BLaER1 (cell line): ENCODE measurements at regions not wholly inside any gene's neighbourhood (a gene's known extent, or its start where the extent isn't known, plus 50 kb on each side); places are given as distances from the start of the nearest gene placed in this dataset.

Source experiments
- H3K27ac ChIP-seq: shearing (Covaris generic); formaldehyde crosslinking; 2 replicates; pipeline ENCODE4 v1.8.1; 2022
- H3K27me3 ChIP-seq: shearing (Covaris generic); formaldehyde crosslinking; 2 replicates; pipeline ENCODE4 v1.8.1; 2022
- H3K36me3 ChIP-seq: shearing (Covaris generic); formaldehyde crosslinking; 2 replicates; pipeline ENCODE4 v1.8.1; 2022
- H3K4me1 ChIP-seq: shearing (Covaris generic); formaldehyde crosslinking; 2 replicates; pipeline ENCODE4 v1.8.1; 2022
- H3K4me2 ChIP-seq: shearing (Covaris generic); formaldehyde crosslinking; 2 replicates; pipeline ENCODE4 v1.8.1; 2022
- H3K4me3 ChIP-seq: shearing (Covaris generic); formaldehyde crosslinking; 2 replicates; pipeline ENCODE4 v1.8.1; 2022
- H3K9ac ChIP-seq: shearing (Covaris generic); formaldehyde crosslinking; 2 replicates; pipeline ENCODE4 v1.8.1; 2022
- H3K9me3 ChIP-seq: shearing (Covaris generic); formaldehyde crosslinking; 2 replicates; pipeline ENCODE4 v1.8.1; 2022
- H4K20me1 ChIP-seq: shearing (Covaris generic); formaldehyde crosslinking; 2 replicates; pipeline ENCODE4 v1.8.1; 2022
- Cebpa-rat ChIP-seq: shearing (Covaris generic); IDR thresholded peaks from 2 replicates; pipeline ENCODE4 v1.8.1; 2022

DNA sequence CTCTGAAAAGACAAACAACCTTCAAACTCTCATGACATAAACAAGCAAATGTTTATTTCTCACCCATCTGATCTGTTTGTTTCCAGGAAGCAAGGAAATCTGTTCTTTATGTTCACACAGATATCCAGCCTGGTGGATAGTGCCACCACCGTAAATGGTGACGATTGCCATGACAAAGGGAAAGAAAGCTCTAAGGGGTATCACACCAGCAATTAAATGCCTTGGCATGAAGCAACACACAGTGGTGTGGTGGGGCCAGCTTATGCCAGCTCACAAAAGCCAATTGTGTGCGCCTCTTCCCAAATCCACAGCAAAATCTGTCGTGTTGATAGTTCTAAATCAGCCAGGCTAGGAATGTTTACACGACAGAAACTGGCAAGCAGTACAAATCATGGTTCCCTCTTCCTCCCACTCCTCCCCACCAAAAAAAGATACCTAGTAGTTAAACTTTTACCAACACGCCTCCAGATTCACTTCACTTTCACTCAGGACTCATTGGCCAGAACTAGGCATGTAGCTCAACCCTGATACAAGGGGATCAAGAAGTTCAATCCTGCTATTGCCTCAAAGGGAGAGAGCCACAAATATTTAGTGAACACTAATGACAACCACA is 189.2 kb upstream of the SLCO3A1 start:
- Histone ChIP-seq H3K27ac (no peak overlapping the region), H3K4me3 (no peak overlapping the region), H4K20me1 (no peaks in the 10 kb centered on the region), H3K9me3 (no peaks in the 10 kb centered on the region), H3K36me3 (no peaks in the 10 kb centered on the region), H3K27me3 (no peaks in the 10 kb centered on the region), H3K4me2 (no peak overlapping the region), H3K4me1 (no peaks in the 10 kb centered on the region), H3K9ac (no peak overlapping the region)
- no peak for TF ChIP-seq Cebpa-rat

DNA sequence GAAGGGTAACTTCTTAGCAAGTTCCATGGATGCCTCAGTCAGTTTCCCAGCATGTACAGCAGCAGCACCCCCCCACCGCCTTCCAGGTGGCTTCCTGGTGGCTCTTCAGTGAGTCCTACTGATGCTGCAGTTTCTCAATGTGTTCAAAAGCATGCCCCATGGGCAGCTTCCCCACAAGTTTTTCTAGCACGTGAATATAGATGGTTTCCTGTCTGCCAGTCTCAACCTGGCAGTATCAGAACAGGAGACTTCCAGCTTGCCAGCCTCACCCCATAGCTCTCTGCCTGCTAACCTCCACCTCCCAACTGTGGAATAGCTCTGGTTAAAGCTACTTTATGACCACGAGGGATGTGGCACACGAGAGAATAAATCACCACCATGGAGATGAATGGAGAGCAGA is 188.3 kb upstream of the SLCO3A1 start:
- no peaks in the 10 kb centered on the region for H4K20me1 ChIP-seq
- no peak overlapping the region for H3K4me3 ChIP-seq
- H3K27me3 ChIP-seq, result no peaks in the 10 kb centered on the region
- H3K9ac ChIP-seq, result no peak overlapping the region
- no peaks in the 10 kb centered on the region for H3K4me1 ChIP-seq
- H3K27ac ChIP-seq, result no peak overlapping the region
- no peaks in the 10 kb centered on the region for H3K36me3 ChIP-seq
- H3K9me3 ChIP-seq, result no peaks in the 10 kb centered on the region
- H3K4me2 ChIP-seq, result no peak overlapping the region
- no peak for TF ChIP-seq Cebpa-rat

- Histone ChIP-seq H3K27ac (no peak overlapping the region), H3K36me3 (no peaks in the 10 kb centered on the region), H3K4me3 (no peak overlapping the region), H3K27me3 (no peaks in the 10 kb centered on the region), H3K9ac (no peak overlapping the region), H4K20me1 (no peaks in the 10 kb centered on the region), H3K4me2 (no peak overlapping the region), H3K9me3 (no peaks in the 10 kb centered on the region), H3K4me1 (no peaks in the 10 kb centered on the region)
- TF ChIP-seq Cebpa-rat, result no peak
Measured at GRCh38 chr15:91668370-91668769, 185.1 kb upstream of the SLCO3A1 start.

- peaks cover 14% of the 10 kb centered on the region for H3K9me3 ChIP-seq
- H3K4me2 ChIP-seq, result no peak overlapping the region
- H3K4me3 ChIP-seq, result no peak overlapping the region
- H3K27me3 ChIP-seq, result no peaks in the 10 kb centered on the region
- no peak for TF ChIP-seq Cebpa-rat
- H4K20me1 ChIP-seq, result no peaks in the 10 kb centered on the region
- no peaks in the 10 kb centered on the region for H3K36me3 ChIP-seq
- no peak overlapping the region for H3K9ac ChIP-seq
- H3K27ac ChIP-seq, result no peak overlapping the region
- H3K4me1 ChIP-seq, result no peaks in the 10 kb centered on the region
Measured at GRCh38 chr15:91670108-91670507, 183.4 kb upstream of the SLCO3A1 start.

DNA sequence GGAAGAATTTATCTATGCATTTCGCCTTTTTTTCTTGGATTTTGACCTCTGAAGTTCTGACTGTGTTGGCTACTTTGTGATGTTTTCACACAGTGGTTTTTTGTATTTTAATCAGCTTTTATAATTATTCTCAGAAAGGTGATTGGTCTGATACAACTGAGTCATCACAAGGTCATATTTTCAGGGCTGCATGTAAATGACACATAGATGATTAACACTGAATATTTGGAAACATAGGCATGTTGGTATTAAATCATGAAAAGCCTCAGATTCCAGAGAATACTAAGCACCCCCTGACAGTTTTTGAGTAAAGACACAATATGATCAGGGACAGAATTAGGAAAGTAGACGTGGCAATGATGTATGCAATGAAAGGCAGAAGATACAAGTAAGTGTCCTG is 175.5 kb upstream of the SLCO3A1 start:
- Histone ChIP-seq H3K9me3 (peaks cover 17% of the 10 kb centered on the region), H3K27me3 (no peaks in the 10 kb centered on the region; the same call in 1 of the 2 replicates), H3K27ac (no peak overlapping the region), H3K9ac (no peak overlapping the region), H3K4me1 (no peaks in the 10 kb centered on the region), H3K4me2 (no peak overlapping the region), H4K20me1 (no peaks in the 10 kb centered on the region), H3K4me3 (no peak overlapping the region), H3K36me3 (no peaks in the 10 kb centered on the region)
- no peak for TF ChIP-seq Cebpa-rat

DNA sequence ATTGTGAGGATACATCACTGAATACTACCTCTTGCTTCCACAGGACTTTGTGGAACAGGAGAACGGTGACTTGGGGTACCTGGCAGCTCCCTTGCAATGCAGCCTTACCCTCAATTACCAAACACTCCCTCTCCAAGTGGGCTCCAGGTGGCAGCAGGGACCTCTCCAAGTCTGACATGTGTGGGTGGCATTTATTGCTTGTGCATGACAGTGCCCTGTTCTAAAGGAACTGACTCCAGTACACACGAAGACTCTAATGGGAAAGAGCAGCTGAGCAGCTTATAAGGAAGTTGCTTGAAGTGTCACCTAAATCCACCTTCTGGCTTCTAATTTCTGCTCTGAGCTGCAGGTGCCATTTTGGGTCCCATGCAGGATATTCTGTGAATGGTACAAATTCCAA is 174.1 kb upstream of the SLCO3A1 start:
- Histone ChIP-seq H4K20me1 (no peaks in the 10 kb centered on the region), H3K36me3 (no peaks in the 10 kb centered on the region), H3K4me3 (no peak overlapping the region), H3K4me1 (no peaks in the 10 kb centered on the region), H3K4me2 (no peak overlapping the region), H3K27ac (no peak overlapping the region), H3K9me3 (peaks cover 10% of the 10 kb centered on the region), H3K9ac (no peak overlapping the region), H3K27me3 (no peaks in the 10 kb centered on the region; the same call in 1 of the 2 replicates)
- no peak for TF ChIP-seq Cebpa-rat

DNA sequence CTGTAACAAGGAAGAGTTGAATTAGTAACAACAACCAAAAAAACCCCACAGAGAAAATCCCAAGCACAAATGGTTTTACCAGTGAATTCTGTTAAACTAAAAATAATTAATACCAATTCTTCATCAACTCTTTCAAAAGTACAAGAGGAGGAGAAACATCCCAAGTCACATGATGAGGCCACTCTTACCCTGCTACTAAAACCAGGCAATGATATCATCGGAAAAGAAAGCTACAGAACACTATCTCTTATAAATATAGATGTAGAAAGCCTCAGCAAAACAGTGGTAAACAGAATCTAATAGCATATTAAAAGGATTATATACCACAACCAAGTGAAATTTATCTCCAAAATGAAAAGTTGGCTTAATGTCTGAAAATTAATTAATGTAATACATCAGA is 168.1 kb upstream of the SLCO3A1 start:
- Histone ChIP-seq H3K4me3 (no peak overlapping the region), H3K4me2 (no peak overlapping the region), H3K27me3 (no peaks in the 10 kb centered on the region), H3K27ac (no peak overlapping the region), H3K36me3 (no peaks in the 10 kb centered on the region), H4K20me1 (no peaks in the 10 kb centered on the region), H3K4me1 (no peaks in the 10 kb centered on the region), H3K9ac (no peak overlapping the region), H3K9me3 (no peaks in the 10 kb centered on the region)
- no peak for TF ChIP-seq Cebpa-rat

DNA sequence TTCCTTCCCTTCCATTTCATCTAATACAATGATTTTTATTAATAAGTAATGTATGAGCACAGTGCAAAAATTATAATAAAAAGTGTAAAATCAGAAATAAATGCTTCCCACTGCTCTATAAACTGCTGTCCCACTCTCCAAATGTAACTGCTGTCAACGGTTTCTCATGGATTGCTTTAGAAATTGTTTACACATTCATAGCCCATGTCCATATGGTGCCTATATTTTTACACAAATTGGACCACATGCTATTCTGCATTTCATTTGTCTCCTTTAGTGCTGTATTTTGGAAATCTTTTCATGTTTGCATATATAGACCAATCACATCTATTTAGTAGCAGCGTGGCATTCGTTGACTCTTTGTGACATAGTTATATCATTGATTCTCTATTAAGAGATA is 164.7 kb upstream of the SLCO3A1 start:
- Histone ChIP-seq H4K20me1 (no peaks in the 10 kb centered on the region), H3K27me3 (no peaks in the 10 kb centered on the region), H3K4me1 (no peaks in the 10 kb centered on the region), H3K27ac (no peak overlapping the region), H3K9ac (no peak overlapping the region), H3K4me3 (no peak overlapping the region), H3K36me3 (no peaks in the 10 kb centered on the region), H3K9me3 (no peaks in the 10 kb centered on the region), H3K4me2 (no peak overlapping the region)
- no peak for TF ChIP-seq Cebpa-rat

DNA sequence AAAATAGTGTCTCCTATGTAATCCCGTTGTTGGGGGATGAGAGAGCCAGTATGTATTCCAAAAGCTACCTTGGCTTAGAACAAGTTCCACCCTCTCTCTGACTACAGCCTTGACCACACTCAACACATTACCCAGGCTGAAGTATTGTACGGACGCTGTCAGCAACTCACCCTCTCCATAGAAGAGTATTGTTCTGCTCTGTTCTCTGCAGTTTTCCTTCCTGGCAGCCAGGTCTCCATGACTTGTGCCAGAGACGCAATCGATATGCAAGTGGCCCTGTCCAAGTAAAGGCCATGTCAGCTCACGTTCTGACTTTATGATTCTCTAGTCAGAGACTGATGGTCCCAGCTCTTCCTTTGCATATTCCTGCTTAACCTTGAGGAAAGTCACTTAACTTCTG is 164.1 kb upstream of the SLCO3A1 start:
- H3K9me3 ChIP-seq, result no peaks in the 10 kb centered on the region
- no peak for TF ChIP-seq Cebpa-rat

DNA sequence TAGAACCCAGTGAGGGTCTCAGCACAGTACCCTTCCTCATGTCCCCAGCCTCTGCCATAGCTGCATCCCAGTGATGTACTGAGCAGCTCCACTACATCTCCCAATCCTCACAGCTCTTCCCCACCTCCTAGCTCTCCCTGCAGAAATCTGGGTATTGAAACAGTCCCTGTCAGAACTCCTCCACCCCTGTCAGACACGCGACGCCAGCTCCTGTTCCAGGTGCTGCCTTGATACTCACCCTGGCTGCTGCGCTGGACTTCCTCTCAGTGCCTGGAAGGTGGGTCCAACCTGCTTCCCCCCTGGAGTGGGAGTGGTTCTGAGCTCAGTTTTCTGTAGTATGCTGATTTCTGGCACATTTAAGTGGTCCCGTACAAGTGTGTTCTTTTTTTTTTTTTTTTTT is 160.9 kb upstream of the SLCO3A1 start:
- Histone ChIP-seq H3K36me3 (no peaks in the 10 kb centered on the region), H3K27ac (no peak overlapping the region), H3K27me3 (no peaks in the 10 kb centered on the region), H3K9ac (no peak overlapping the region), H3K4me1 (no peaks in the 10 kb centered on the region), H4K20me1 (no peaks in the 10 kb centered on the region), H3K4me3 (no peak overlapping the region), H3K4me2 (no peak overlapping the region), H3K9me3 (no peaks in the 10 kb centered on the region)
- TF ChIP-seq Cebpa-rat, result no peak

More for the DNA sequence above, 164.1 kb upstream of the SLCO3A1 start:
- Histone ChIP-seq H3K9ac (no peak overlapping the region), H3K4me2 (no peak overlapping the region), H3K27ac (no peak overlapping the region), H3K4me3 (no peak overlapping the region), H3K36me3 (no peaks in the 10 kb centered on the region), H4K20me1 (no peaks in the 10 kb centered on the region), H3K27me3 (no peaks in the 10 kb centered on the region), H3K4me1 (no peaks in the 10 kb centered on the region)
